IMR-90 (cell line): ENCODE measurements at regions not wholly inside any gene's neighbourhood (a gene's known extent, or its start where the extent isn't known, plus 50 kb on each side); places are given as distances from the start of the nearest gene placed in this dataset.

Source experiments
- BHLHE40 ChIP-seq: fragments of 150-350 bp; IDR thresholded peaks from 2 replicates; pipeline ENCODE4 v1.6.1; 2016; ENCODE audit warnings: mild to moderate bottlenecking, low read depth, low read length
- CEBPB ChIP-seq: IDR thresholded peaks from 2 replicates; pipeline ENCODE4 v1.6.1; 2012; ENCODE audit warnings: low read depth, low read length, improper control_type of control experiment
- CHD1 ChIP-seq: IDR thresholded peaks from 2 replicates; pipeline ENCODE4 v1.6.1; 2012; ENCODE audit warnings: low read depth, low read length, improper control_type of control experiment
- CTCF ChIP-seq: conservative IDR thresholded peaks from 2 replicates; pipeline ENCODE4 v1.5.1; 2012; ENCODE audit warnings: mild to moderate bottlenecking, low read depth, low read length, improper control_type of control experiment
- NFE2L2 ChIP-seq: fragments of 150-350 bp; IDR thresholded peaks from 2 replicates; pipeline ENCODE4 v1.6.1; 2016; ENCODE audit warnings: low read depth, mild to moderate bottlenecking, low read length
- POLR2A ChIP-seq: IDR thresholded peaks from 2 replicates; pipeline ENCODE4 v1.6.1; 2012; ENCODE audit warnings: mild to moderate bottlenecking, low read depth, low read length
- RAD21 ChIP-seq: IDR thresholded peaks from 2 replicates; pipeline ENCODE4 v1.6.1; 2012; ENCODE audit warnings: low read length, improper control_type of control experiment
- RCOR1 ChIP-seq: IDR thresholded peaks from 2 replicates; pipeline ENCODE4 v1.6.1; 2012; ENCODE audit warnings: mild to moderate bottlenecking, low read length, improper control_type of control experiment; ENCODE audit not compliant: insufficient replicate concordance
- RFX5 ChIP-seq: IDR thresholded peaks from 2 replicates; pipeline ENCODE4 v1.8.0; 2012; ENCODE audit warnings: low read depth, mild to moderate bottlenecking, low read length, moderate library complexity

- no peak for TF ChIP-seq NFE2L2
- no peak for TF ChIP-seq CTCF
- TF ChIP-seq RFX5, result no peak
- no peak for TF ChIP-seq POLR2A
- TF ChIP-seq BHLHE40, result no peak
- no peak for TF ChIP-seq CEBPB
- no peak for TF ChIP-seq CHD1
- no peak for TF ChIP-seq RCOR1
- no peak for TF ChIP-seq RAD21
Observed at GRCh38 chr4:125838202-125838601, 523.4 kb downstream of the FAT4 start.
